ENCODE measurements at regions not wholly inside any gene's neighbourhood (a gene's known extent, or its start where the extent isn't known, plus 50 kb on each side); places are given as distances from the start of the nearest gene placed in this dataset.

DNA sequence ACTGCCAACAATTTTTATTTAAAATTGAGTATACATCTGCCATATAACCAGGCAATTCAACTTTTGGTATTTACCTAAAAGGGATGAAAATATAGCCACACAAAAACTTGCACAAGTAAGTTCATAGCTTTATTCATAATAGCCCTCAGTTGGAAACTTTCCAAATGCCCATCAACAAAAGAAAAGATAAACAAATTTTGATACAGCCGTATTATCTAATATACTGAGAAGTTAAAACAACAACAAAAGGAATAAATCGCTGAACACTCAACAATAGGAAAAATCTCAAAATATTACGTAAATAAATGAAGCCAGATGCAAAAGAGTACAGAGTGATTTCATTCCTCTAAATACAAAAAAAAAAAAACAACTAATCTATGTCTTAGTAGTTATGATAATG lies 399.2 kb upstream of the SEMA3D start:
- TF ChIP-seq, protein P1, sequence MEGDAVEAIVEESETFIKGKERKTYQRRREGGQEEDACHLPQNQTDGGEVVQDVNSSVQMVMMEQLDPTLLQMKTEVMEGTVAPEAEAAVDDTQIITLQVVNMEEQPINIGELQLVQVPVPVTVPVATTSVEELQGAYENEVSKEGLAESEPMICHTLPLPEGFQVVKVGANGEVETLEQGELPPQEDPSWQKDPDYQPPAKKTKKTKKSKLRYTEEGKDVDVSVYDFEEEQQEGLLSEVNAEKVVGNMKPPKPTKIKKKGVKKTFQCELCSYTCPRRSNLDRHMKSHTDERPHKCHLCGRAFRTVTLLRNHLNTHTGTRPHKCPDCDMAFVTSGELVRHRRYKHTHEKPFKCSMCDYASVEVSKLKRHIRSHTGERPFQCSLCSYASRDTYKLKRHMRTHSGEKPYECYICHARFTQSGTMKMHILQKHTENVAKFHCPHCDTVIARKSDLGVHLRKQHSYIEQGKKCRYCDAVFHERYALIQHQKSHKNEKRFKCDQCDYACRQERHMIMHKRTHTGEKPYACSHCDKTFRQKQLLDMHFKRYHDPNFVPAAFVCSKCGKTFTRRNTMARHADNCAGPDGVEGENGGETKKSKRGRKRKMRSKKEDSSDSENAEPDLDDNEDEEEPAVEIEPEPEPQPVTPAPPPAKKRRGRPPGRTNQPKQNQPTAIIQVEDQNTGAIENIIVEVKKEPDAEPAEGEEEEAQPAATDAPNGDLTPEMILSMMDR (IDR thresholded peaks at IDR 0.05; ENCODE audit: low read depth, low read length, missing input control), result no peak
- no peak for TF ChIP-seq YY1 (IDR thresholded peaks at IDR 0.05)
- TF ChIP-seq, protein P2, sequence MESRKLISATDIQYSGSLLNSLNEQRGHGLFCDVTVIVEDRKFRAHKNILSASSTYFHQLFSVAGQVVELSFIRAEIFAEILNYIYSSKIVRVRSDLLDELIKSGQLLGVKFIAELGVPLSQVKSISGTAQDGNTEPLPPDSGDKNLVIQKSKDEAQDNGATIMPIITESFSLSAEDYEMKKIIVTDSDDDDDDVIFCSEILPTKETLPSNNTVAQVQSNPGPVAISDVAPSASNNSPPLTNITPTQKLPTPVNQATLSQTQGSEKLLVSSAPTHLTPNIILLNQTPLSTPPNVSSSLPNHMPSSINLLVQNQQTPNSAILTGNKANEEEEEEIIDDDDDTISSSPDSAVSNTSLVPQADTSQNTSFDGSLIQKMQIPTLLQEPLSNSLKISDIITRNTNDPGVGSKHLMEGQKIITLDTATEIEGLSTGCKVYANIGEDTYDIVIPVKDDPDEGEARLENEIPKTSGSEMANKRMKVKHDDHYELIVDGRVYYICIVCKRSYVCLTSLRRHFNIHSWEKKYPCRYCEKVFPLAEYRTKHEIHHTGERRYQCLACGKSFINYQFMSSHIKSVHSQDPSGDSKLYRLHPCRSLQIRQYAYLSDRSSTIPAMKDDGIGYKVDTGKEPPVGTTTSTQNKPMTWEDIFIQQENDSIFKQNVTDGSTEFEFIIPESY (IDR thresholded peaks at IDR 0.05), result no peak
- TF ChIP-seq, protein P3, sequence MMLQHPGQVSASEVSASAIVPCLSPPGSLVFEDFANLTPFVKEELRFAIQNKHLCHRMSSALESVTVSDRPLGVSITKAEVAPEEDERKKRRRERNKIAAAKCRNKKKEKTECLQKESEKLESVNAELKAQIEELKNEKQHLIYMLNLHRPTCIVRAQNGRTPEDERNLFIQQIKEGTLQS (IDR thresholded peaks at IDR 0.05), result no peak
- TF ChIP-seq, protein P4, sequence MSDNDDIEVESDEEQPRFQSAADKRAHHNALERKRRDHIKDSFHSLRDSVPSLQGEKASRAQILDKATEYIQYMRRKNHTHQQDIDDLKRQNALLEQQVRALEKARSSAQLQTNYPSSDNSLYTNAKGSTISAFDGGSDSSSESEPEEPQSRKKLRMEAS (IDR thresholded peaks at IDR 0.05), result no peak
- TF ChIP-seq SP1 (IDR thresholded peaks at IDR 0.05), result no peak

Measured in liver (tissue), 3 donors.